Posterior vena cava (tissue), 2 donors: ENCODE measurements at regions not wholly inside any gene's neighbourhood (a gene's known extent, or its start where the extent isn't known, plus 50 kb on each side); places are given as distances from the start of the nearest gene placed in this dataset.

Experiments used
- DNase-seq: peaks from one replicate; pipeline ENCODE4 v3.0.0-alpha.2; 2020; ENCODE audit warnings: low spot score
- intact Hi-C, 2 donors: fragments of 100-400 bp; cut with DNase I; formaldehyde crosslinking; loops; one replicate each; pipeline versions ENCODE4 v1.14.1 to v1.14.2; 2022 to 2023
- donor health status: DM: yes; HTN: yes; CAD: no.
- donor health status: DM: yes; HTN: yes; CAD: no.

DNA sequence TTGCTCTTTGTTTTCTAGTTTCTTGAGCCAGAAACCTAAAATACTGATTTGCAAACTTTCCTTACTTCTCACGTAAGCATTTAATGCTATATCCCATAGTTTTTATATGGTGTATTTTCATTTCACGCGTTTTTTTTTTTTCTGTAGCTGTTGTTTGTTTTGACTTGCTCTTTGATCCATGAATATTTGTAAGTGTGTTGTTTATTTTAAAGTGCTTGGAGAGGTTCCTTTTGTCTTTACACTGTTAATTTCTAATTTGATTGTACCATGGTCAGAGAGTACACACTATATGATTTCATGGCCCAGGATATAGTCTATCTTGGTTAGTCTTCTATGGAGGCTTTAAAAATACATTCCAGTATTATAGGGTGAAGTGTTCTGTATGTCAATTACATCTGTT lies 84.8 kb upstream of the RNF217 start:
- intact Hi-C loops = no loop called here
- no peak for DNase-seq

DNA sequence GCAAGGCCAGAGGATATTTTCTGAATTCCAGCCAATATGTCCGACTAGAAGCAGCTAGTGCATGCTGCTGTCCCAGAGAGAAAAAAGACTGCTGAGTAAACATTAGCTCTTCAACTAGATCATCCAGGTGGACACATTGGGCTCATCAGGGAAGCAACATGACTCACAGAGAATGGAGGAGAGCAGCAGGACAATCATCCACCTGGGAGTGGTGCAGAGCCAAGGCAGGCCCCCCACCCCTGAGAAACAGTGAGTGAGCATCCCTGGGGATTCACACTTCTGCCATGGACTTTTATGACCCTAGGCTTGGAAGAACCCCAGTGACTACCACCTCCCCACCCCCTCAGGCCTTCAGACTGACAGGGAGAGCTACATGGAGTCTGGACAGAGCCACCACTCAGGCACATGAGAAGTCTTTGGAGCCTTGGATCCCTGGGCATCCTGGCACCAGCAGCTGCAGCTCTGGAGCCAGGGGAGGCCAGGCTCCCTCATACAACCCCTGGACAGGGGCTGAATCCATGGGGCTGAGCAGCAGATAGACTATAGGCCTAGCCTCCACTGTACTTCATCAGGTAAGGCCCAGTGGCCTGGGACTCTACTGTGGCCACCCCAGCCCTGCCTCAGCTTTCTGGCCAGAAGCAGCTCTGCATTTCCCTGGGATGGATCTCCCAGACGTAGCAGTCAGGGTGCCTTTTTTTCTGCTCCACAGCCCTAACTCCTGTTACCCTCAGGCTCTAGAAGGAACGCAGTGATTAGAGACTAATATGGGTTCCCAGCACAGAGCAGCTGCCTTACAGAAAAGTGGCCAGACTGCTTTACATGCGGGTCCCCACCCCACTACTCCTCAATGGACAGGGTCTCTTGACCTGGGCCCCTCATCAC lies 82.9 kb upstream of the RNF217 start:
- intact Hi-C loops = no loop called here

DNA sequence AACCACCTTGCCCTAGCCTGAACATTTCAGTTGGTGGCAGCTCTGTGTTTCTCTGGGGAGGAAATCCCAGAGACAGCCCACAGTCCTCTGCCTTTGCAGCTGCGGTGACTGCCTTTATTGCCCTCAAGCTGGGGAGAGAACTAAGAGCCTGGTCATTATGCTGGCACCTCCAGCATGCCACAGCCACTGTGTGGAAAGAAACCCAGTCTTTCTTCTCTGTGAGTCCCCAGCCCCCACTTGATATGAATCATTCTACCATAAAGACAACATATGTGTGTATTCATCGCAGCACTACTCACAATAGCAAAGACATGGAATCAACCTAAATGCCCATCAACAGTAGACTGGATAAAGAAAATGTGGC lies 82.3 kb upstream of the RNF217 start:
- intact Hi-C loops = no loop called here
- DNase-seq = no peak

More for the DNA sequence above, 82.9 kb upstream of the RNF217 start:
- no peak for DNase-seq

DNA sequence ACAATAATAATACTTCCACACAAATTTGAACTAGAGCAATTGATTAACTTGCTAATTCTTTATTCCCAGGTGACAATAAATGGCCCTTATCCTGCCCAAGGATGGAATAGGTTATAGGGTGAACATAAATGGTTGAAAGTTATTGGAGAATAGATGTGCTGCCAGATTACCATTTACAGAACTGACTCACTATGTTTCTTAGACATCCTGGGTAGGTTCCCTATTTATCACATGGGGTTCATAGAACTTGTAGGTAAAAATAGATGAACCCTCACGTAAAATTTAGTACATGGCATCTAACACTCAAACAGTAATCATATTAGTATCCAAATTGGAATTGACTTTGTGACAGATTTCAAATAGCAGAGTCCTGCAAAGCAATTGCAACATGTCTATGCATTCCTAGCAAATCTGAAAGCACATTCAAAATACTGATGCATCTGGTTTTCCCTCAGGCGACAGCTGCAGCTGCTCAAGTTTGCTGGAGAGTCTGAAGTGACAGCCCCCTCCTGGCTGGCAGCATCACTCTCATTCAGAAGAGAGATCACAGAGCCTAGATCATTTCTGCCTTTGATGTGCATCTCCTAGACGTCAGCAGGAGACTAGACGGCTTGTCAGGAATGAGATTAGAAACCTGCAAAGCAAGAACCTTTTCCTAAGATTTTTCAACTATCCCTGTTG lies 80.2 kb upstream of the RNF217 start:
- no peak for DNase-seq
- intact Hi-C loops = no loop called here

DNA sequence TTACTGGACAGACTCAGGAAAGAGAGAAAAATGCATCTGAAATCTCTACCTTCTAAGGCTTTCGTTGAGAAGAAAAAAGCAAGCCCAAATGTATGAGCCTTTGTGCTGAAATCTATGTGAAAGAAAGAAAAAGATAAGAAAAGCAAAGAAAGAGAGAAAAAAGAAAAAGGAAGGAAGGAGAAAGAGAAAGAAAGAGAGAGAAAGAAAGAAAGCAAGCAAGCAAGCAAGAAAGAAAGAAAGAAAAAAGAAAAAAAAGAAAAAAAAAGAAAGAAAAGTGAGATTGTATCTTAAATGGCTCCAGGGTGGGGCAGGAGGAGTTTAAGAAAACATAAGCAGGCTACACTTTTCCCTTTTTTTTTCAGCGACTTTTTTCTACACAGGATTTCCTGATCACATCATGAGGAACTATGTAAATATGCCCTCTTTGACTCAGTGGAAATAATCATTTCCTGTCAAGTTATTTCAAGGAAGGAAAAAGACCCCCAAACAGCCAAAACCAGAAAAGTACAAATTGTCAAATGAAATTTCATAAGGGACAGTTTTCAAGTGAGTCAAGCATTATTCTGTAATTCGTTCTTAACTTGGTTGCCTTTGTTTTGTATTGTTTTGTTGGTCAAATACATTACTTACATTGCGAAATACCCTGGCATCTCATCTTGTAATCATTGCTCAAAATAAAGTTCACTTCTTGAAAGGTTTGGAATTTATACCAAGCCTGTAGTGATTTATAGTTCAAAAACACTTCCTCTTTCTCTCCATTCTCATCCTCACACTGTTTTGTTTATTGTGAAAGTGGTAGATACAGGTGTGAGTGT lies 79.5 kb upstream of the RNF217 start:
- no peak for DNase-seq
- intact Hi-C loops = no loop called here

DNA sequence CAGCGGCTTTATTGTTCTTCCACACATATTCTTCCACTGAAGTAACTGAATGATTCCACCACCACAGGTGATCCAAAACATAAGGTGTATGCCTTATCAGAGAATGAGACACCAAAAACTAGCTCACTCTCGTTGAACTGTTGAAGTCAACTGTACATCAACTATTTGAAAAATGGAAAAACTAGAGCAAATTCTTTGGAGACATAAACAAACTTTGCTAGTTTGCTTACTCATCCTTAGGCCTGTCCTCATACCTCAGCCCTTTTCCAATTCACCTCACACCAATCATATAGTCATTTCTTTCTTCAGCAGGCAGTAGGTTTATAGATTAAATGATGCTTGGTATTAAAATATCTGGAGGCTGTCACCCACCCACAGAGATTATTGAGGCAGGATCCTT lies 77.1 kb upstream of the RNF217 start:
- DNase-seq = no peak
- intact Hi-C loops = loop anchor here in 1 of 2 donors (5.0 kb wide), 1 partner anchor 802 kb away; no protein-coding TSS in a partner anchor

DNA sequence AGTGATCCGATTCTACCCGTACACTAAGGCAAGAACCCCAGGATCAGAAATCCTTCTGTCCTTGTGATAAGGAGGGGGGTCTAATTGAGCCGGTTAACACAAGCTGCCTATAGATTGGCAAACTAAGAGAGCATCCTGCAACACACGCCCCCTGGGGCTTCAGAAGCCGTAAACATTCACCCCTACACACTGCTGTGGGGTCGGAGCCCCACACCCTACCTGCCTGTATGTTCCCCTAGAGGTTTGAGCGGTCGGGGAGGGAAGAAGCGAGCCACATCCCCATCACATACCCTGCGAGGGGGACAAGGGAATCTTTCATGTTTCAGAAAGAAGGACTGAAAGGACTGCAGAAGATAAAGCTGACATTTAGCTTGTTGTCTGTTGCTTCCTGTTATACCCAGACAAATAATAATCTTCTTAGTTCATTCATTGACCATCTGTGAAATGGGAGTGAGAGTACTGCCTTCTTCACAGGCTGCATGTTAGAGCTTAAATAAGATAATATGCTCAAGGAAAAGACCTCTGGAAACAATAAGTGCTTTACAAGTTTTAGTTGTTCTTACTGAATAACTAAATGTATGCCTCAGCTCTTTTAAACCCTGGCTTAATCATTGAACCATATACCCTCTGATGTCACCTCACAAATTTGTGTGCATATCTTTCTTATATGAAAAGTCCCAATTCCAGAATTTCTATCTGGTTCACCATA lies 74.2 kb upstream of the RNF217 start:
- DNase-seq = no peak

DNA sequence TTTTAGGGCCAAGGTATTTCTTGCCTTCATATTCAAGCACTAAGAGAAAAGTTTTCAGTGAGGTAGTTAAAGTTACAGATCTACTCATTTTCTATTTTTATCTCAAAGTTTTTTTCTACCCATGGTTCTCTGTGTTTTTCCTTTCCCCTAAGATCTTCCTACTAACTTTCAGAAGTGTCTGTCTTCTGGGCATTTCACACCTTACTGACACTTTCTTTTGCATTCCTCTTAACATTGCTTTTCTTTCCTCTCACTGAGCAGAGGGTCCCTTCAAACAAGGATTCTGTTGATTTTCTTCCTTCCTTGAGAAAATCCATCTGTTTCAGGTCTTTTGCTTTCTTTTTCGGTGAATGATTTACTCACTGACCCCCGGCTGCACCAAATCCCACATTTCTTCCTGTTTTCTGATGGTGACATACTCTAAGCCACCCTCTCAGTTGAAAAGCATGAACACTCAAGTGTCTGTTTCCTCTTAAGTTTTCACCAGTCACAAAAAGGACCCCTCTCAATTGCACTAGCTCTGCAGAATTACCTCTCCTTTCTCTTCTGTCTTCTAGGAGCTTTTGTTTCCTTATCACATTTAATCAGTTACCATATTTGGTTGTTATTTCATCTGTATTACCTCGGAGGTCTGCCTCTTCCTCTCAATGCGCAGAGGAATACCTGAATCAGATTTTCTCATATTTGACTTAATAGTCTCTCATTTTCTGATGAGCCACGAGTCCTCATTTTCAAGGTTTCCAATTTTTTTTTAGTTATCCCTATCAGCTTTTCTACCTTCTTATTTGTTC lies 73.5 kb upstream of the RNF217 start:
- intact Hi-C loops = loop anchor here in 1 of 2 donors (5.0 kb wide), 1 partner anchor 799 kb away; no protein-coding TSS in a partner anchor
- DNase-seq = no peak

More for the DNA sequence above, 74.2 kb upstream of the RNF217 start:
- intact Hi-C loops = loop anchor here in 1 of 2 donors (5.0 kb wide), 1 partner anchor 799 kb away; no protein-coding TSS in a partner anchor

DNA sequence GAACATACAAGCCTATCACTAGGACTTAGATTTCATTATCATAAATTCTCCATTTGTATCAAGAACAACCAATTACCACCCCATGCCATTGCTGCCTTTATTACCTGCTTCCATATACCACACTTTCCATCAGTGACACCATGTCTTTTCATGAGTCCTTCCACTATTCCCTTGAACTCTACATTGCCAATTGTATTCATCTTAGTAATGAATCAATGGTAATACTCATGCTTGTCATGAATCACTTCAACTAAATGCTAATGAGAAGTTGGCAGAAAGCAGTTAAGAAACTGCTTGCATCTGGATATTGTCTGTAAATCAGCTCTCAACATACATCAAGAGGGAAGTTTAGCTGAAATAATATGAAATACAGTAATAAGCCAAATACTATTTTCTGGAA lies 61.2 kb upstream of the RNF217 start:
- intact Hi-C loops = no loop called here
- no peak for DNase-seq

DNA sequence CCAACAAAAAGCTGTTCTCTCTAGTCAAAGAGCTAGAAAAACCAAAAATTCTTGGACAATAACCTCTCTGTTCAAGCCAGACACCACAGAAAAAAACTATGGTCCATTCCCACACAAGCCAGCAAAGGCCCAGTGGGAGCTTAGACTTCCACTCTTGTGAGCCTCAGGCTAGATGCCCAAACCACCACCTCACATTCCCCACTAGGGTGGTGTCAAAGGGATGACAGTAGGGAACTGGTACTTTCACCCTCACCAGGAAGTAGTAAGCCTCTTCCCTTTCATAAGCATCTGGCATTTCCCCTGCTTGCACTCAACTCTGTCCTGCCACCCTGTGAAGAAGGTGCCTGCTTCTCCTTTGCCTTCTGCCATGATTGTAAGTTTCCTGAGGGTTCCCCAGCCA lies 58.4 kb upstream of the RNF217 start:
- intact Hi-C loops = no loop called here
- DNase-seq = no peak

DNA sequence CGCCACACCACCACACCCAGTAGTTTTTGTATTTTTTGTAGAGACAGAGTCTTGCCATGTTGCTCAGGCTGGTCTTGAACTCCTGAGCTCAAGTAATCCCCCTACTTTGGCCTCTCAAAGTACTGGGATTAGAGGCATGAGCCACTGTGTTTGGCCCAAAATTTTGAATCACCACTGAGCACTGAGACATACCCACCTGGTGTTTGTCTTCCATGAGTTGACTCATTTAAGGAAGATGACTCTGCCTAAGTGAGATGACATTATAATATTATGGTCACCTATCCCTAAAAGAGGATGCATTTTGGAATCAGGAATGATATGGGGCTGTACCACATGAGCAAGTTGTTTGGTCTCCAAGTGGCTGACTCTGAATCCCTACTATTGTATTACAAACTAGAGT lies 54.6 kb upstream of the RNF217 start:
- no peak for DNase-seq
- intact Hi-C loops = no loop called here
